GM19035 (cell line): ENCODE measurements at regions not wholly inside any gene's neighbourhood (a gene's known extent, or its start where the extent isn't known, plus 50 kb on each side); places are given as distances from the start of the nearest gene placed in this dataset.

ENCODE experiments used
- ATAC-seq: cut with Tn5 transposase; IDR thresholded peaks from one replicate; pipeline ENCODE4 v1.9.1; 2021; ENCODE audit not compliant: unreplicated experiment

- ATAC-seq: no peak
Measured at GRCh38 chr7:79877874-79878465, 256.7 kb upstream of the GNAI1 start.

- ATAC-seq: no peak
Measured at GRCh38 chr7:79876848-79877252, 257.8 kb upstream of the GNAI1 start.

- ATAC-seq: no peak
Measured at GRCh38 chr7:79874797-79875196, 259.8 kb upstream of the GNAI1 start.

GRCh38 chr7:79872176-79872575 is 262.5 kb upstream of the GNAI1 start:
- ATAC-seq: no peak

- no peak for ATAC-seq
Measured at GRCh38 chr7:79868010-79868409, 266.6 kb upstream of the GNAI1 start.

GRCh38 chr7:79862447-79863210 is 272.0 kb upstream of the GNAI1 start:
- no peak for ATAC-seq

- ATAC-seq: no peak
Measured at GRCh38 chr7:79855172-79855571, 279.5 kb upstream of the GNAI1 start.

- ATAC-seq: no peak
Measured at GRCh38 chr7:79854621-79855020, 280.0 kb upstream of the GNAI1 start.

GRCh38 chr7:79837915-79838314 is 296.7 kb upstream of the GNAI1 start:
- ATAC-seq: no peak

- ATAC-seq: no peak
Measured at GRCh38 chr7:79833616-79834015, 301.0 kb upstream of the GNAI1 start.

- no peak for ATAC-seq
Measured at GRCh38 chr7:79828866-79829265, 305.8 kb upstream of the GNAI1 start.

GRCh38 chr7:79823246-79823951 is 311.2 kb upstream of the GNAI1 start:
- no peak for ATAC-seq

- ATAC-seq: no peak
Measured at GRCh38 chr7:79822620-79823240, 311.9 kb upstream of the GNAI1 start.

GRCh38 chr7:79820387-79820786 is 314.2 kb upstream of the GNAI1 start:
- no peak for ATAC-seq

- no peak for ATAC-seq
Measured at GRCh38 chr7:79810916-79811315, 323.7 kb upstream of the GNAI1 start.

- no peak for ATAC-seq
Measured at GRCh38 chr7:79806161-79806734, 328.4 kb upstream of the GNAI1 start.

GRCh38 chr7:79790656-79791262 is 337.3 kb upstream of the MAGI2 start:
- no peak for ATAC-seq

- ATAC-seq: no peak
Measured at GRCh38 chr7:79789584-79790345, 336.3 kb upstream of the MAGI2 start.

- no peak for ATAC-seq
Measured at GRCh38 chr7:79787623-79788022, 334.2 kb upstream of the MAGI2 start.

- ATAC-seq: no peak
Measured at GRCh38 chr7:79787096-79787495, 333.6 kb upstream of the MAGI2 start.
